HG03520 (cell line): ENCODE measurements at regions not wholly inside any gene's neighbourhood (a gene's known extent, or its start where the extent isn't known, plus 50 kb on each side); places are given as distances from the start of the nearest gene placed in this dataset.
"Not testable (repeated sequence)": the region's sequence is repeated elsewhere in the genome, so short reads cannot be mapped to it uniquely, and the experiment has no call there.

Experiments used
- ATAC-seq: cut with Tn5 transposase; IDR thresholded peaks from one replicate; pipeline ENCODE4 v1.9.1; 2021; ENCODE audit warnings: mild to moderate bottlenecking, moderate library complexity; ENCODE audit not compliant: unreplicated experiment

DNA sequence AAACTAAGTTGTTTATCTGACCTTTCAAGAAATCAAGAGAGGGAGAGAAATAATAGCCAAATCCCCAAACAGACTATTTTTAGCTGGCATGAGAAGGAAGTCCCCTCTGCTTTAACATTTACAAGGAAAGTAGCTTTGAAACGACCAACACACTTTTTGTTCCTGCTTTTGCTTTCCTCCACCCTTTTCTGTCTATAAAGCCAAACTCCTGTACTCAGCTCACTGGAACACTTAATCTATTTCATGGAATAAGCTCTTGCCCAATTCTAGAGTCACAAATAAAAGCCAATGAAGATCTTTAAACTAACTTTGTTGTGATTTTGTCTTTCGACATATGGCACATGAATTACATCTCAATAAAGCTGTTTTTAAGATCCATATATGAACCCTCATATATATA lies 86.8 kb upstream of the CCDC71L start:
- no peak for ATAC-seq

- ATAC-seq, result no peak
These were observed 88.2 kb upstream of the CCDC71L start for GRCh38 chr7:106749165-106749564.

DNA sequence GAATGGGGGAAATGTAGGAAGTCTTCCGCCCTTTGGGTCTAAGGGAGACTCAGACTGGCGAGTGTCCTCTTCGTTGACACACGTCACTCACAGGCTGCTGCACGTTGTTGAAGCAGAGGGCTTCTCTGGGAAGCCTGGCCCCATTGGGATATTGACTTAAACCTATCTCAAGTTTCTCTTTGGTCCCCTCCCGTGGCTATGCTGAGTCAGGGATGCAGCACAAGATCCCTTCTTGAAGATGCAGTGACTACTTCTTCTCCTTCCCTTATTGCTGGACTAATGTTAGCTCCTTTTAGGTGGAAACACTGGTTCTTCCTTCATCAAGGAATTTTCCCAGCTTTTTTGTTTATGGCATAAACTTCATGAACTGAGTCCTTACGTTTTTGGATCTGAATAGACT lies 89.8 kb upstream of the CCDC71L start:
- no peak for ATAC-seq

DNA sequence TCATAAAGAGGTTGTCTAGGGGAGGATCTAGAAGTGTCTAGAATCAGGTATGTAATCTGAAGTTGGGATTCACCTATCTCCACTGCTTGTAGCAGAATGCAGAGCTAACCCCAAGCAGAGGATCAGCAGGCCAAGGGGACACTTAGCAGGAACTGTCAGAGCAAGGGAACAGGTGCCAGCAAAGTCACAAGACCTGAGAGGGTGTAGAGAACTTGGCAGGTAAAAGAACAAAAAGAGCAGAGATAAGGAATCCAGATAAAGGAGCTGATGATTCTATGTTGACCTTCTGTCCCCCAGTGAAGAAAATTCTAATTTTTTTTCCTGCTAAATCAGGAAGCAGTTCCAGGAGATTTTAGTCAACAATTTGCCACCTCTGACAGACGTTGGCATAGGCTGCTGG lies 91.4 kb upstream of the CCDC71L start:
- no peak for ATAC-seq

- not testable (repeated sequence) for ATAC-seq
These were observed 94.1 kb upstream of the CCDC71L start for GRCh38 chr7:106755024-106755423.

- no peak for ATAC-seq
These were observed 94.7 kb upstream of the CCDC71L start for GRCh38 chr7:106755641-106756040.

- ATAC-seq, result no peak
These were observed 95.1 kb upstream of the CCDC71L start for GRCh38 chr7:106756071-106756470.

DNA sequence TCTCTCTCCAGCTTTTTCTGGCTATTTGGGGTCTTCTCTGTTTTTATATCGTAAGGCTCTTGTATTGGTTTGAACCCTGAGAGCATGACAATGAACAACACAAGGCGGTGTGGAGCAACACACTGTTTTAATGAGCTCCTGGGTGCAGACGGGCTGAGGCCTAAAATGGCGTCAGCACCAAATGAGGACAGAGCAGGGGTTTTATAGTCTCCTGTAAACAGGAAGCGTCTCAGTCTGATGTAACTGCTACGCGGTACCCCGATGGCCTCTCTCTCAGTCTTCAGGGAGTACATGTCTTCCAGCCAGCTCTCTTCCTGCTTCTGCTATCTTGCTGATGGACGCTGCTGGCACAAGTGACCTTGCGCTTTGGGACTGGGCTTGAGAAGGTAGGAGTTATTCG lies 95.9 kb upstream of the CCDC71L start:
- no peak for ATAC-seq

DNA sequence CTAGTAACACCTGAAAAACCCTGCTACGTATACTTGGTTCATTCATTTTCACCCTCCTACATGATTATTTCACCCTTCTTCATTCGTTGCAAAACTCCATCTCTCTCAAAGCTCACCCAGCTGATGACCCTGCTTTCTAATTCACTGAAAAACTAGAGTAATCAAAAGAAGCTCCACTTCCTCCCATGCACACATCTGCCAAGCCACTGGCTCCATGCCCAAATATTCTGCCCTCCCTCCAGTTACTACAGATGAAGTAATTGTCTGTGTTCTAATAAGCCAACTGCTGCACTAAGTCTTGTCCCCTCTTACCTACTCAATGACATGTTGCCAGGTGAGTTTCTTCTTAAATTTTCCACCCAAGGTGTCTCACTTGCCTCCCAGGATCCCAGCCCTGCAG lies 96.9 kb upstream of the CCDC71L start:
- ATAC-seq, result no peak

- not testable (repeated sequence) for ATAC-seq
These were observed 101.9 kb upstream of the CCDC71L start for GRCh38 chr7:106762845-106763244.

DNA sequence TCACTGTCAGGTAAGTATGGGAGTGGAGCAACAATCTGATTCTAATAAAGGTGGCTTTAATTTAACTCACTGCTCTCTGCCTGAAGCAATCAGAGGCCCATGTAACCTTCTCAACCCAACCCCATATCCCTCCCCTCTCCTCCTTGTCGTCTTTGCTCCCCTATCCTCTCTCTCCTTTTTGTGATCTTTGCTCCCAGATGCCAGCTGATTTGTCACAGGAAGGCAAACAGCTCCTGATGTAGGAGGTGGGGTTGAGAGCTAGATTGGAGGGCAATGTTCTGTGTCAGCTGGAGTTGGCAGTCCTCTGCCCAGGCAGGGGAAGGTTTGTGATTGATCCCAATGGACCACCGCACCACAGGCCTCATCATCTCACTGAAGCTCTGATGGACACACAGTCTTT lies 101.4 kb upstream of the PIK3CG start:
- ATAC-seq, result no peak

GRCh38 chr7:106765727-106766355 lies 99.2 kb upstream of the PIK3CG start:
- ATAC-seq, result no peak

DNA sequence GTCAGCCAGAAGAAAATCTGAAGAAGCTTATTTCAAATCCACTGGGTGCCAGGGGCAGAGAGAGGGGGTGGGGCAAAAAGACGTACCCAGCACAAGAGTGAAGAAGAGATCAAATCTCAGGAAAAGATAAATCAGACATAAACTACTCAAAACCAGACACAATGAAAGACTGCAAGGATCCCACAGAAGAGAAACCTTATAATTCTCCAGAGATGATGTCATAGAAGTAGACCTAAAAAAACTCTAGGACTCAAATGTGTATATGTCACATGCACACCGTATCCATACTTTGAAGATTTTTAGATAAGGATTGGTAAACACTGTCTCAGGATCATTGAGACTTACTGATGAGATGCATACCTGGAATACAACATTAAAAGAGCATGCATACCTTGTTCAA lies 98.5 kb upstream of the PIK3CG start:
- no peak for ATAC-seq

DNA sequence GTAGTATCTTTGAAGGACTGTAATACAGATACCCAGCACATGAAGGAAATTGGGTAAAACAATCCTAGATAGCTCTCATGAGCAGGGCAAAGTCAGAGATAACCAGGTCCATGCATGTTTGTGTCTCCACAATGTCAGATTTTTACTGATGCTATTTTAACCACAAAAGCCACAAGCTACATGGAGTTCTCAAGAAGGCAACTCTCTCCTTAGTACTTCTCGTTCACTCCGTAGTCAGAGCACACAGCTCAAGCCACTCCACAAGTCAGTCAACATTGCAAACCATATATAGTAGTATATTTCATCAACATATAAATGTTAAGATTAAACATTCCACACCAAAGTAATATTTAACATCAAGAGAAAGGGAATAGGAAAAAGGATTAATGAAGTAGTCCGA lies 98.0 kb upstream of the PIK3CG start:
- ATAC-seq, result no peak

- ATAC-seq, result peak; percentile 71
These were observed 97.4 kb upstream of the PIK3CG start for GRCh38 chr7:106767498-106768323.

DNA sequence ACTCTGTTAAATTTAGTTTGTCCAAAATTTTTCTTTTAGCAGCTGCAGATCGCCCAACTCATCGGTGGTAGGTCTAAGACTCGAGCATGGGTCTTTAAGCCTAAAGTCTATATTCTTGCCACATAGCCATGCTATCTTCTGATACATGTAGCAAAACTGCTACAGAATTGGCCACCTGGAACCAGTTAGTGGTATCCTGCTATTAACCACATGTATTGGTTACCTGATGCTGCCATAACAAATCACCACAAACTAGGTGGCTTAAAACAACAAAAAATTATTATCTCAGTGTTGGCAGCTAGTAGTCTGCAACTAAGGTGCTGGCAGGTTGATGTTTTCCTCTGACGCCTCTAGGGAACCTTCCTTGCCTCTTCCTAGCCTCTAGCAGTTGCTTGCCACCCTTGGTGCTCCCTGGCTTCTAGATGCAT lies 96.7 kb upstream of the PIK3CG start:
- peak; percentile 75 for ATAC-seq

DNA sequence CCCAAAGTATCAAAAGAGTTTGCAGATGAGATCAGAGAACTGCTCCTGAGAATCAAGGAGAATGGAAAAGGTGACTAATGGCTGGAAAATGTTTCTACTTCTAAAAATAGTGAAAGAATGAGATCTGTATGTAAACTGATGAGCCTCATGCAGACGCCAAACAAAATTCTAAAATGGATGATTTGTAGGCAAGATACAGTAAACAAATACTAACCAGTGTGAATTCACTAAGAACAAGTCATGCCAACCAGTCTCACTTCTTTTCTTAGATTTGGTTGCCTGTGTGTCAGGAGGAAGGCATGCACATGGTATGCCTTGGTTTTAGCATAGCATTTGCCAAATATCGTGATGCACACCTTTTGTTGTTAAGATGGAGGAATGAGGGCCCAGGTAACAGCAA lies 94.9 kb upstream of the PIK3CG start:
- ATAC-seq, result no peak

DNA sequence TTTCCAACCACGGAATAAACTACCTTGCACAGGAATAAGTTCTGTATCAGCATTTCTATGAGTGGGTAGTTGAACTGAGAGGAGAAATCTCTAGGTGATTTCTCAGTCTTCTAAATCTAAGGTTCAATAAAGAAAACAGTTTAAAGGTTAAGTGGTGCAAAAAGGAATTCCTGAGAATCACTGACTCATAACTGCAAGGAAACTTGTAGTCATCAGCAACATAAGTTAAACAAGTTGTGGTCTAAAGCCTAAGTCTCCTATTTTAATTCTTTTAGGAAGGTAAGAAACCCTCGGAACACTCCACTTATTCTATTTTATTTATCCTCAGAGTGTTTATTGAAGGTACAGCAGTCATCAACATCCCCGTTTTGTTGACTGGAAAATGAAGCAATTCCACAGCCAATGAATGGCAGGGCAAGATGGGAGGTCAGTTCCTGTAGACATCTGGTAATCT lies 92.4 kb upstream of the PIK3CG start:
- no peak for ATAC-seq

- no peak for ATAC-seq
These were observed 91.9 kb upstream of the PIK3CG start for GRCh38 chr7:106773228-106773627.

GRCh38 chr7:106773721-106774120 lies 91.4 kb upstream of the PIK3CG start:
- ATAC-seq, result no peak

DNA sequence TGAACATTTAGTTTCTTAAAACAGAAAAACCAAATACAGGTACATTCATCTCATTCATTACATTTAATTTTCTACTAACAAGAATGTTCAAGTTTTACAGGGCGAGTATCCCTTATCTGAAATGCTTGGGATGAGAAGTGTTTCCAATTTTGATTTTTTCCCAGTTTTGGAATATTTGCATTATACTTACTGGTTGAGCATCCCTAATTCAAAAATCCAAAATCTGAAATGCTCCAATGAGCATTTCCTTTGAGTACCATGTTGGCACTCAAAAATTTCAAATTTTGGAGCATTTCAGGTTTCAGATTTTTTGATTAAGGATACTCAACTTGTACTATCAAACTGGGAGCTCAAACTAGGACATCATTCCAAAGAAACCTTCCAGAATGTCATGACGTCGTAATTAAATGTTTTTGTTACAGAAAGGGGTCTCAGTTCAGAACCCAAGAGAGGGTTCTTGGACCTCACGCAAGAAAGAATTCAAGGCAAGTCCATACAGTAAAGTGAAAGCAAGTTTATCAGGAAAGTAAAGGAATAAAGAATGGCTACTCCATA lies 90.8 kb upstream of the PIK3CG start:
- ATAC-seq, result no peak
